AG09319 (cell line): ENCODE measurements at regions not wholly inside any gene's neighbourhood (a gene's known extent, or its start where the extent isn't known, plus 50 kb on each side); places are given as distances from the start of the nearest gene placed in this dataset.

Experiments used
- DNase-seq: peaks from one replicate; pipeline ENCODE4 v3.0.0-alpha.2; 2010; ENCODE audit warnings: low read depth; ENCODE audit errors: extremely low read depth
- CTCF ChIP-seq: IDR thresholded peaks from 2 replicates; pipeline ENCODE4 v1.5.1; 2011; ENCODE audit warnings: low read depth, mild to moderate bottlenecking, inconsistent platforms, low read length, moderate library complexity

GRCh38 chr15:70358011-70358819 is 260.5 kb upstream of the TLE3 start:
- TF ChIP-seq CTCF, result no peak
- DNase-seq, result no peak

GRCh38 chr15:70357453-70357852 is 259.7 kb upstream of the TLE3 start:
- no peak for DNase-seq
- TF ChIP-seq CTCF, result no peak

GRCh38 chr15:70356919-70357318 is 259.2 kb upstream of the TLE3 start:
- TF ChIP-seq CTCF, result no peak
- no peak for DNase-seq

- no peak for DNase-seq
- no peak for TF ChIP-seq CTCF
Measured at GRCh38 chr15:70356062-70356860, 258.5 kb upstream of the TLE3 start.

- no peak for DNase-seq
- TF ChIP-seq CTCF, result no peak
Measured at GRCh38 chr15:70355275-70355795, 257.6 kb upstream of the TLE3 start.

GRCh38 chr15:70354346-70354905 is 256.7 kb upstream of the TLE3 start:
- TF ChIP-seq CTCF, result no peak
- no peak for DNase-seq
